ENCODE measurements at regions not wholly inside any gene's neighbourhood (a gene's known extent, or its start where the extent isn't known, plus 50 kb on each side); places are given as distances from the start of the nearest gene placed in this dataset.
A peak's percentile ranks its signal among the peaks of the same experiment; 100 is the strongest.

DNA sequence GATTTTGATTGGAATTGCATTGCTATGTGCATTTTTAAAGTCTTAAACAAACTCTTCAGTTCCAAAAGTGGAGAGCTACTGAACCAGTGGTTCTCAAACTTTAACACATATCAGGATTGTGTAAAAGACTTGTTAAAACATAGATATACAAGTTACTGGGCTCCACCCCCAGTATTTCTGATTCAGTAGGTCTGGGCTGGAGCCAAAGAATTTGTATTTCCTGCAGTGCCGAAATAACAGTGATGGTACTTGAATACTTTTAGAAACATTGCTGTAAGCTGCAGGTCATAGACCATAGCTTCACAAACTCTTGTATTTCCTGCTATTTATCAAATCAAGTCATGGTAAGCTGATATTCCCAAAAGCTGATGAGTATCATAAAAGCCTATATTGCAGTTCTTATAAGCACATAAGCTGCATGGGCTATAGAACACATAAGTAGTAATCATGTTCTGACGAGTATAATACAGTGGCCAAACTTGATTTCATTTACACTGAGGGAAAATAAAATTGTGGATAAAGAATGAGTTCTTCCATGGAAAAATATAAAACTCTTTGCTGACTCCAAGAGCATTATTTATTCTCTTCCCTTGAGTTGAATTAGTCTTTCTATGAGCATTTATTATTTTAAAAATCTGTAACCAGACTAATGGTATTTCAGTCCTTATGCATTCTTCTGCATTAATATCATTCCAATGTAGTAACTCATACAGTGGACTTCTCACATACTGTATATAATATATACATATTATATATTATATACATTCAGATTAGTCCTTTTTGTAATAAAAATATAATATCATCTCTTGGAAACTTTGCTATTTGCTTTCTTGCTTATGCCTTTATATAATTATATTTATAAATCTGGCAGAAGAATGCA is 550.5 kb upstream of the AGTR1 start:
- H3K4me3 Mint-ChIP-seq (ENCODE audit: unreplicated experiment) = no peak overlapping the region
- ChIA-PET CTCF (no interaction called here), POLR2A (interaction anchor here (0.5 kb wide), 1 partner anchor 603 kb away, joined by 3 read pairs; no protein-coding TSS in a partner anchor)
- TF ChIP-seq, protein P1, sequence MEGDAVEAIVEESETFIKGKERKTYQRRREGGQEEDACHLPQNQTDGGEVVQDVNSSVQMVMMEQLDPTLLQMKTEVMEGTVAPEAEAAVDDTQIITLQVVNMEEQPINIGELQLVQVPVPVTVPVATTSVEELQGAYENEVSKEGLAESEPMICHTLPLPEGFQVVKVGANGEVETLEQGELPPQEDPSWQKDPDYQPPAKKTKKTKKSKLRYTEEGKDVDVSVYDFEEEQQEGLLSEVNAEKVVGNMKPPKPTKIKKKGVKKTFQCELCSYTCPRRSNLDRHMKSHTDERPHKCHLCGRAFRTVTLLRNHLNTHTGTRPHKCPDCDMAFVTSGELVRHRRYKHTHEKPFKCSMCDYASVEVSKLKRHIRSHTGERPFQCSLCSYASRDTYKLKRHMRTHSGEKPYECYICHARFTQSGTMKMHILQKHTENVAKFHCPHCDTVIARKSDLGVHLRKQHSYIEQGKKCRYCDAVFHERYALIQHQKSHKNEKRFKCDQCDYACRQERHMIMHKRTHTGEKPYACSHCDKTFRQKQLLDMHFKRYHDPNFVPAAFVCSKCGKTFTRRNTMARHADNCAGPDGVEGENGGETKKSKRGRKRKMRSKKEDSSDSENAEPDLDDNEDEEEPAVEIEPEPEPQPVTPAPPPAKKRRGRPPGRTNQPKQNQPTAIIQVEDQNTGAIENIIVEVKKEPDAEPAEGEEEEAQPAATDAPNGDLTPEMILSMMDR (IDR thresholded peaks at IDR 0.05; ENCODE audit: unreplicated experiment) = no peak
- intact Hi-C loops (cut with micrococcal nuclease) = no loop called here
- peaks cover 63% of the 10 kb centered on the region for H3K27me3 Mint-ChIP-seq (ENCODE audit: insufficient read depth, unreplicated experiment)
- BruUV-seq (replicated peaks) = no TSS peak
- H3K27ac Mint-ChIP-seq (ENCODE audit: low read depth, unreplicated experiment) = no peak overlapping the region
- peak; percentile 49 for DNase-seq (ENCODE audit: unreplicated experiment)
- H3K9me3 Mint-ChIP-seq (ENCODE audit: unreplicated experiment) = no peaks in the 10 kb centered on the region
- peaks cover 13% of the 10 kb centered on the region for H3K4me1 Mint-ChIP-seq (ENCODE audit: insufficient read depth, unreplicated experiment)
- H3K36me3 Mint-ChIP-seq (ENCODE audit: insufficient read depth, unreplicated experiment) = no peaks in the 10 kb centered on the region

DNA sequence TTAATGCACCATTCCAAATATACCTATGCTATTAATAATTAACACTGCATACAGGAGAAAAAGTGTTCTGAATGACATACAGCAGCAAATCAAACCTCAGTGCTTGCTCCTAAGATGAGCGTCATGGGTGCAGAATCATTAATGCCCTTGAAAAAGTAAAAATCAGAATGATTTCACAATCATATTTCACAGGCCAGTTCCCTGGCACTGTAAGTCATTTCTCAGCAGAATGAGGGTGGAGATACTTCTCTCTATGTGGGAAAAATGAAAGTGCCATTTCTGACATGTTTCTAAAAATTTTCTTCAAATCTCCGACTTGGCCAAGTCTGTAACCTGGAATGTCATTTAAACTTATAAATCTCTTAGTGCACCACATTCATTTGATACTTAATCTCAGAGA is 549.8 kb upstream of the AGTR1 start:
- no peaks in the 10 kb centered on the region for H3K36me3 Mint-ChIP-seq (ENCODE audit: insufficient read depth, unreplicated experiment)
- TF ChIP-seq, protein P1 (IDR thresholded peaks at IDR 0.05; ENCODE audit: unreplicated experiment) = no peak
- H3K27me3 Mint-ChIP-seq (ENCODE audit: insufficient read depth, unreplicated experiment) = peaks cover 65% of the 10 kb centered on the region
- H3K4me3 Mint-ChIP-seq (ENCODE audit: unreplicated experiment) = no peak overlapping the region
- intact Hi-C loops (cut with micrococcal nuclease) = no loop called here
- DNase-seq (ENCODE audit: unreplicated experiment) = peak; percentile 4
- ChIA-PET POLR2A (no interaction called here), CTCF (interaction anchor here (0.6 kb wide), 1 partner anchor 20 kb away, joined by 5 read pairs; no protein-coding TSS in a partner anchor)
- no peaks in the 10 kb centered on the region for H3K9me3 Mint-ChIP-seq (ENCODE audit: unreplicated experiment)
- no TSS peak for BruUV-seq (replicated peaks)
- peaks cover 13% of the 10 kb centered on the region for H3K4me1 Mint-ChIP-seq (ENCODE audit: insufficient read depth, unreplicated experiment)
- H3K27ac Mint-ChIP-seq (ENCODE audit: low read depth, unreplicated experiment) = no peak overlapping the region

DNA sequence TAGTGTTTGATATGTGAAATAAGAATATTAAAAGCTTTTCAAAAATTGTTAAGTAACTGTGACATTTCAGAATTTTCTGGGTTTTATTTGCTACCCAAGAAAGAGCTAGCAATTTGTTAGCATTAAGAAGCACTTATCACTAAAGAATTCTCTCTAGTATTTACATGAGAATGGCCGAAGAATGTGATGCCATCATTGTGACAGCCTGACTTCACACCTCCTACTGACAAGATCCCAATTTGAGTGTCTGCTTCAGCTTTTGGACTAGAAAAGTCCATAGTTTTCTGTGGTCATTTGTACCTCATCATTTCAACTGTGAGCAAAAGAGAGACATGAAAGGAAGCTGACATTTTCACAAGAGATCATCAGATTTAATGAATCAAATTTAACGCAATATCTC is 548.1 kb upstream of the AGTR1 start:
- Mint-ChIP-seq H3K9me3 (ENCODE audit: unreplicated experiment) (no peaks in the 10 kb centered on the region), H3K27ac (ENCODE audit: low read depth, unreplicated experiment) (no peak overlapping the region), H3K4me3 (ENCODE audit: unreplicated experiment) (no peak overlapping the region), H3K36me3 (ENCODE audit: insufficient read depth, unreplicated experiment) (no peaks in the 10 kb centered on the region), H3K27me3 (ENCODE audit: insufficient read depth, unreplicated experiment) (peaks cover 54% of the 10 kb centered on the region), H3K4me1 (ENCODE audit: insufficient read depth, unreplicated experiment) (peaks cover 13% of the 10 kb centered on the region)
- DNase-seq (ENCODE audit: unreplicated experiment) = no peak
- no TSS peak for BruUV-seq (replicated peaks)
- POLR2A ChIA-PET = interaction anchor here (0.7 kb wide), 1 partner anchor 261 kb away, joined by 3 read pairs; no protein-coding TSS in a partner anchor
- TF ChIP-seq, protein P1 (IDR thresholded peaks at IDR 0.05; ENCODE audit: unreplicated experiment) = no peak
- CTCF ChIA-PET = interaction anchor here (0.6 kb wide), 1 partner anchor 64 kb away, joined by 3 read pairs; no protein-coding TSS in a partner anchor
- intact Hi-C loops (cut with micrococcal nuclease) = no loop called here

DNA sequence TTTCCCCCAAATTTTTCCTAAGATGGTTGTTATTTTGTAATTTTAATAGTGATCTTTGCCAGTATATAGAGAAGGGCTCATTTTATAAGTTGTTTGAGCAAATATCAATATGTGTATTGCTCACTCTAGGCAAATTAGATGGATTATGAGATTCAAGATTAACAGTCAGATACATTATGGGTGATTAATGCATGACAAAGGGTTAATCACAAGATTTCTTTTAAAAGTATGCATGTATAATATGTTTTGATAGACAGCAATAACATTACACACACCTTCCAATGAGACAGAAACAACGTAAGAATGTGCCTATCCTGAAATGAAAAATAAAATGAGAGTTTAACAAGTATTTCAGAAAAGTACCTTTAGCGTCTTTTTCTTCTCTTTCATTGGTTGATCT is 547.6 kb upstream of the AGTR1 start:
- ChIA-PET CTCF (no interaction called here), POLR2A (interaction anchor here (0.7 kb wide), 1 partner anchor 262 kb away, joined by 3 read pairs; no protein-coding TSS in a partner anchor)
- Mint-ChIP-seq H3K4me1 (ENCODE audit: insufficient read depth, unreplicated experiment) (peaks cover 13% of the 10 kb centered on the region), H3K4me3 (ENCODE audit: unreplicated experiment) (no peak overlapping the region), H3K36me3 (ENCODE audit: insufficient read depth, unreplicated experiment) (no peaks in the 10 kb centered on the region), H3K9me3 (ENCODE audit: unreplicated experiment) (no peaks in the 10 kb centered on the region), H3K27me3 (ENCODE audit: insufficient read depth, unreplicated experiment) (peaks cover 48% of the 10 kb centered on the region), H3K27ac (ENCODE audit: low read depth, unreplicated experiment) (no peak overlapping the region)
- DNase-seq (ENCODE audit: unreplicated experiment) = no peak
- BruUV-seq (replicated peaks) = no TSS peak
- intact Hi-C loops (cut with micrococcal nuclease) = no loop called here
- TF ChIP-seq, protein P1 (IDR thresholded peaks at IDR 0.05; ENCODE audit: unreplicated experiment) = no peak
